Posterior cingulate gyrus (tissue), 11 donors: ENCODE measurements at regions not wholly inside any gene's neighbourhood (a gene's known extent, or its start where the extent isn't known, plus 50 kb on each side); places are given as distances from the start of the nearest gene placed in this dataset.

ENCODE experiments used
- DNase-seq, 10 donors: peaks; one replicate each; pipeline versions ENCODE4 v3.0.0 to v3.0.0-alpha.2; 2020 to 2021; ENCODE audit warnings: mixed read lengths in 3 of 10
- intact Hi-C: fragments of 100-400 bp; cut with DNase I; formaldehyde crosslinking; loops from one replicate; pipeline ENCODE4 v1.15.1; 2023

DNA sequence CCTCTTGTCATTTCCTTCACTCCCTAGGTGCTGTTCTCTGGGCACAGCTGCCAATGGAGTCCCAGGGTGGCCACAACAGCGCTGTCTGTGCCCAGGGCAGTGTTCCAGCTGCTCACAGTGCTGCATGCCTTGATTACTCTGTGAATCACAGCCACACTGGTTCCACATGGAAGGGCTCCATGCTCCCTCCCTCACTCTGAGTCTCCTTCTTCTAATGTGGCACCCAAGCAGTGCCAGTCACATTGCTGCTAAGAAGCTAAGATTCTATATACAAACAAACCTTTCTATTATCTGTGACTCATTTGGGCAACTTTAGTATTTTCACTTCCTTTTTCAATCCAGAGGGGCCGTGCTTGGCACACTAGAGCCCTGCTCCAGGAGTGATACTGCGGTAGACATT lies 248.7 kb downstream of the TDRD3 start:
- no peak for DNase-seq
- intact Hi-C loops, result no loop called here

DNA sequence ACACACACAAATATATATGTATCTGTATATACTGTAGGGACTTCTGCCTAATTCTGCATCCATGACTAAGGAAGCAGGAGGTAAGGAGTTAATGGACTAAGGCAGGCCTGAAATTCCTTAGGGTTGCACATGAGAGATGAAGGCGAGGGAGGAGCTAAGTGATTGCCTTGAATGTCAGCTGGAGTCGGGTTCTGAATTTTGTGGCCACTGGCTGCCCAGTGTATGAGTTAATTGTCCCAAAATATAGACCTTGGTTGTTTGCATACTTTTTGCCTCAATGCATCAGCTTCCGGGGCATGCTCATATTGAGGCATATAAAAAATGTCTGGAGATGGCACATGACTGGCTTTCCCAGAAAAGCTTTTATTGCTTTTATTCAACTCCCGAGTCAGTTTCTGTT lies 245.5 kb downstream of the TDRD3 start:
- DNase-seq, result no peak
- intact Hi-C loops, result no loop called here

DNA sequence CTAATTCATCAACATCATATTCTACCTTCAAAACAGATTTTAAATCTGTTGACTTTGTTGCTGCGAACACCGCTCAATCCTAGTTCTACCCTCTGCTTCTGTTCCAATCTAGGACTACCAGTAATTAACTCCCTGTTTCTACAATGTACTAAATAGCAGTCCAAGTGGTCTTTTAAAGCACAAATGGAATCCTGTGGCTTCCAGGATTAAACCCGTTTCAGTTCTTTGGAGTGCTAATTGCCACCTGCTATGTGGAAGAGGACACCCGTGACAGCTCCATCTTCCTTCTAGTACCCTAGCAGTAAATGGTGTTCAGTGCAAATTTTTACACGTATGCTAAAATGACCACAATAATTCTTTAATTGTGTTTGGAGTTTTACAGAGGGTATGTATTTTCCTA lies 232.1 kb downstream of the TDRD3 start:
- intact Hi-C loops, result no loop called here
- DNase-seq, result no peak

DNA sequence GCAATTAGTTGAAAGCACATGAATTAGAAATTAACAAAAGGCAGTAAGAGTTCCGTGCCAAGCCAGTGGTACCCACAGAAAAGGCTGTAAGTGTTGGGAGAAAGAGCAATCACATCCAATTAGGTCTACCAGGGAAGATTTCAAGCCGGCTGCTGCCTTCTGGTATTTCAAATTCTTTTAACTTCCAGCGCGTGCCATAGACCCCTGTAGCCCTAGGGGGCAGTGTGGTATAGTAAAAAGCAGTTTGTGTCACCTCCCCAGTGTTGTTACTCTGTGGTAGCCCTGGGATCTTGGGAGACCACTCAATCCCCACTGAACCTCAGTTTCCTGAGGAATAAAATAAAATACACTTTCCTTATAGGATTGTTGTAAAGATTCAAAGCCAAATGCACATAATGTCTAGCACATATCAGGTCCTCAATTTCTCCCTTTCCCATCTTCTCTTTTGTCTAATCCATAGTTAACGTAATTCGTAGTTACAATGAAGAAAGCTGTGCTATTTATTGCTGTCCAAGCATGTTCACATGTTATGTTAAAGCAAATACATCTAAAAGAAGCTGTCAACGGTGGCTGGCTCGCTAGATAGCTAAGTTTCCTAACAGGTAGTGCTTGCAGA lies 230.2 kb downstream of the TDRD3 start:
- DNase-seq, result peak in 4 of 10 donors; percentile 9 to 21 (median 12)
- intact Hi-C loops, result no loop called here
